GM19455 (cell line): ENCODE measurements at regions not wholly inside any gene's neighbourhood (a gene's known extent, or its start where the extent isn't known, plus 50 kb on each side); places are given as distances from the start of the nearest gene placed in this dataset.

ENCODE experiments used
- ATAC-seq: cut with Tn5 transposase; IDR thresholded peaks from one replicate; pipeline ENCODE4 v1.9.1; 2021; ENCODE audit not compliant: unreplicated experiment

GRCh38 chr4:30429813-30430761 lies 290.1 kb upstream of the PCDH7 start:
- ATAC-seq: no peak

- ATAC-seq: no peak
Measured at GRCh38 chr4:30434656-30435055, 285.5 kb upstream of the PCDH7 start.

GRCh38 chr4:30436394-30436793 lies 283.8 kb upstream of the PCDH7 start:
- ATAC-seq: no peak

GRCh38 chr4:30437316-30437715 lies 282.9 kb upstream of the PCDH7 start:
- ATAC-seq: no peak

GRCh38 chr4:30443289-30443688 lies 276.9 kb upstream of the PCDH7 start:
- no peak for ATAC-seq

DNA sequence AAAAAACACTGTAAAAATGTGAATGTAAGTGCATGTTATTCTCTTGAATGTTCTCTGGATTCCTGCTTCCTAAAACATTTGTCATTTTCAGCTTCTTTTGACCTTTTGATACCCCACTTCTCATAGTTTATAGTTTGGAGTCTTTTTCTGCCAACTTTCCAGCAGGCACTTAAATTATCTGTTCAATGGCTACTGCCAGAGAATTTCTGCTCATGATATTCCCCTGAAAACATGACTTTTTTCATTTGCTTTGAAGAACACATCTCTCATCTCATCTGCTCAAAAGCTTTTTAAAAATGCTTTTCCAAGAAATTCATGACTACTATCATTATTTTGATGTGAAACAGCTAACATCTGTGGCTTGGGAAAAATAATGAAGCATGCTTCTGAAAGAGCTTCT lies 269.7 kb upstream of the PCDH7 start:
- no peak for ATAC-seq

GRCh38 chr4:30454504-30454903 lies 265.7 kb upstream of the PCDH7 start:
- no peak for ATAC-seq

DNA sequence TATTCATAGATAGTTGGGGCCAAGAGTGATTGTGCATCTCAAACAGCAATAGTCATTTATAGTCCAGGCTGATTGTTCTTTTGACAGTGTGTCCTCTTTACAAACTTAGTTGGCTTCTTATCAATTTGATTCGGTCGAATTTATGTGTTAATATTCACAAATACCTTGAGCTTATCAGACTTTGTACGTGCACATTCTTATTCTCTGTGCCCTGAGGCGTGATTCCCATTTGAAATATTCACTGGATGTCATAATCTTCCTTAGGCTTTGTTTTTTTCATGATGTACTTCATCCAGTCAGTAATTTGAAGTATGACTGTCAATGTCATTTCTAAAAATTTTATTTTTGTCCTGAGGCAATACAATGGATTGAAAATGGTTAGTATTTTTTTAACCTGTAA lies 263.5 kb upstream of the PCDH7 start:
- no peak for ATAC-seq

DNA sequence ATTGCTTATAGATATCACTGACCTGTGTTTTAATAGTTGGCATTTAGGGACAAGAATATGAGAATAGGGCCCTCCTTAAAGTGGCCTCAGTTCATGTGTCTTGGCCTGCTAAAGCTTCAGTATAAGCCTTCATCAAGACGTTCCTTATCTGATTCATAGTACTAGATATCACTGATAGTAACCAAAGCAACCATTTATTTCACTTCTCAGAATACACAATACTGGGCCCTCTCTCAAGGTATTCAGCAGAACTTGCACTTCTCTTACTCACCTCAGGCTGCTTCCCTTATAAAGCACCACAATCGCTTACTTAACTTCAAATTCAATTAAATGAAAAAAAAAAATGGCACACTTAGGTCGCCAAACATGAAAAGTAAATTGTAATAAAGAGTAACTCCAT lies 259.4 kb upstream of the PCDH7 start:
- no peak for ATAC-seq

DNA sequence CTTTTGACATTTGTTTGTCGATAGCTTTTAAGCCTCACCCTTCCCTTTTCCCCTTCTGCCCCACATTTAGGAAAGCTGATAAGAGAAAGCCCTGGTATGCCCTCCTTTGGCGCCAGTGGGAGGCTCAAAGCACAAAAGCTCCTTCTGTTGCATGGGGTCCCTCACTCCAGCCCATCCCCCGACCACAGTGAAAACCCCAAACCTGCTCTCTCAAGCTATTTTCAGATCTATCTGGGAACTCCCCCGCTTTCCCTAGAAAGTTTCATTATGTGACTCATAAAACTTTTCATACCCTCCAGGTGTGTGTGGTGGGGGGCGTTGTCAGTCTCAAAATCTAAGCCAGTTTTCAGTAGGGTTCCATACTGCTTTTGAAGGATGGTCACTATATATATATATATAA lies 259.0 kb upstream of the PCDH7 start:
- ATAC-seq: no peak

GRCh38 chr4:30462445-30463090 lies 257.6 kb upstream of the PCDH7 start:
- ATAC-seq: no peak

GRCh38 chr4:30471861-30472260 lies 248.3 kb upstream of the PCDH7 start:
- no peak for ATAC-seq

DNA sequence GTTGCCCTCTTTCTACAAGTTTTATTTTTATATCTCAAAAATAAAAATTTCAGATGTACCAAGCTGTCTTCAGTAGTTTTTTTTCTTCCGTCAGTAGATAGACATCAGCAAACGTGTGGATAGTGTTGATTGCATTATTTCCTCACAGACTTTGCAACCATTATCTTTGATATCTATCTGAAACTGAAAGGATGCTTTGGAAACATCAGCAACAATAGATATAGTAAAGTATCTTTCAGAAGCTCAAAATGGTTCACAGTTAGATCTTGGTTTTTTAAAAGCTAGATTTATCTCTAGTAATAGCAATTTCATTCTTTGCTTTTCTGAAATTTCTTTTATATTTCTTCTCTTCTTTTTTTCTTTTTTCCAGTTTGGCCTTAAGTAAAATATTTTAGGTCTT lies 246.9 kb upstream of the PCDH7 start:
- ATAC-seq: no peak

DNA sequence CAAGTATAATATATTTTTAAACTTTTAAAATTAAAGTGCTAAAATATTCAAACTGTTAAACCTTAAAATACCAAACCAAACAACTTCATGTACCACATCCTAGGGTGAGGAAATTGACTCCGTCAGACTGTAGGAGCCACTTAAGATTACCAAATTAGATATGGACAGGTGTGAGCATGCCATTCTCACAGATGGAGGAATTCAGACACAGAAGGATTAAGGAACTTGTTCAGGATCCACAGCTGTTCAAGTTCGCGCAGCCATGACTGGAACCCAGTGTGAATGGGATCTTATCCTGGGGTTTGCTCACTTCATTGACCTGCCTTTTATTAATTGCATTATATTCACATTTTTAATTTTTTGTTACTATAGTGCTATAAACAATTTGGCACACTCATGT lies 224.9 kb upstream of the PCDH7 start:
- ATAC-seq: no peak

- no peak for ATAC-seq
Measured at GRCh38 chr4:30495651-30496310, 224.4 kb upstream of the PCDH7 start.

DNA sequence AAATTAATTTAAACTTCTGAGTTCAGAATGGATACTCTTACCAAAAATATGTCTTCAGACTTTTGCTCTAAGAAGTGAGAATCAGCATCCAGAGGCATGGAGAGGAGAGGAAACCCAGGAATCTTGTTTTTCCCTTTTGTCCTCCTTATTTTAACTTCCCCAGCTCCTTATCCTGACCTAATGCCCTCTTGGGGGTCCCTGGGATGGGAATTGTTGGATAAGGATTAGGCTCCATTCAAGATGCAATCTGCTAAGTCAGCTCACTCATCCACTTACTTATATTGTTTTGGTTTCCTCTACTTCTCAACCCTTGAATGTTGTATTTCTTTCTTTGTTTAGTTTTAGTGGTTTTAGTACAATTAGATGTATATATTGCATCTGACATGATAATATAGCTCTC lies 208.4 kb upstream of the PCDH7 start:
- ATAC-seq: no peak

- ATAC-seq: no peak
Measured at GRCh38 chr4:30518211-30518610, 202.0 kb upstream of the PCDH7 start.

DNA sequence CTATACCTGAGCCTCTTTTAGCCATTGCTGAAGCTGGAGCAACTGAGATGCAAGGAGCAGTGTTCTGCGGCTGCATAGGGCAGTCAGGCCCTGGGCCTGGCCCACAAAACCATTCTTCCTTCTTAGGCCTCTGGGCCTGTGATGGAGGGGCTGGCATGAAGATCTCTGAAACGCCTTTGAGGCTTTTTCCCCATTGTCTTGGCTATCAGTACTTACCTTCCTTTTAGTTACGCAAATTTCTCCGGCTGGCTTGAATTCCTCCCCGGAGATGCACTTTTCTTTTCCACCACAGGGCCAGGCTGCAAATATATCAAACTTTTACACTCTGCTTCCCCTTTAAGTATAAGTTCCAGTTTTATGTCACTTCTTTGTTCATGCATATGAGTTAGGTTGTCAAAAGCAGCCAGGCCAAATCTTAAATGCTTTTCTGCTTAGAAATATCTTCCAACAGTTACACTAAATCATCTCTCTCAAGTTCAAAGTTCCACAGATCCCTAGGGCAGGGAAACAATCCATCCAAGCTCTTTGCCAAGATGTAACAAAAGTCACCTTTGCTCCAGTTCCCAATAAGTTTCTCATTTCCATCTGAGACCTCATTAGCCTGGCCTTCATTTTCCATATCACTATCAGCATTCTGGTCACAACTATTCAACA lies 194.4 kb upstream of the PCDH7 start:
- ATAC-seq: no peak

GRCh38 chr4:30535255-30535654 lies 184.9 kb upstream of the PCDH7 start:
- no peak for ATAC-seq

- ATAC-seq: no peak
Measured at GRCh38 chr4:30536231-30536630, 183.9 kb upstream of the PCDH7 start.

DNA sequence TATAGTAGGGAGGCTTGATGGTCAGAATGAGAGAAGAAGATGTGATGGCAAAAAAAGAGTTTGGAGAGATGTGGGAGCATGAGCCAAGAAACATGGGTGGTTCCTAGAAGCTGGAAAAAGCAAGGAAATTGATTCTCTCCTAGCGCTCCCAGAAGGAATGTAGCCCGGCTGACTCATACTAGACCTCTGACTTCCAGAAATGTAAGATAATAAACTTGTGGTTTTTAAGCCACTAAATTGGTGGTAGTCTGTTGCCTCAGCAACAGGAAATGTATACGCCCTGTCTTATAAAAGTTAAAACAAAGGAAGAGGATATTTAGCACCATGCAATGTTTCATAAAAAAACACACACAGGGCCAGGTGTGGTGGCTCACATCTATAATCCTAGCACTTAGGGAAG lies 182.7 kb upstream of the PCDH7 start:
- ATAC-seq: no peak
